ENCODE measurements at regions not wholly inside any gene's neighbourhood (a gene's known extent, or its start where the extent isn't known, plus 50 kb on each side); places are given as distances from the start of the nearest gene placed in this dataset.

- FAIRE-seq (no peak), DNase-seq (ENCODE audit: low read depth) (no peak)
- no peak overlapping the region for H3K27ac Mint-ChIP-seq (ENCODE audit: unreplicated experiment)
- H3K4me3 ChIP-seq (ENCODE audit: insufficient read depth, low read depth, low read length): no peak overlapping the region
- H3K4me1 ChIP-seq (ENCODE audit: insufficient read depth, low read length): no peaks in the 10 kb centered on the region
- no peaks in the 10 kb centered on the region for H3K27me3 ChIP-seq (ENCODE audit: insufficient read depth, low read length)
- H3K9me3 ChIP-seq (ENCODE audit: insufficient read depth, low read depth, low read length): no peaks in the 10 kb centered on the region
- no peaks in the 10 kb centered on the region for H3K79me2 ChIP-seq (ENCODE audit: insufficient read depth, low read length)
- no peaks in the 10 kb centered on the region for H4K20me1 ChIP-seq (ENCODE audit: insufficient read depth, low read length)
- H3K4me3 Mint-ChIP-seq (ENCODE audit: unreplicated experiment): no peak overlapping the region
- no peaks in the 10 kb centered on the region for H3K36me3 Mint-ChIP-seq (ENCODE audit: low read depth, unreplicated experiment)
- H3K36me3 ChIP-seq (ENCODE audit: insufficient read depth, low read length): no peaks in the 10 kb centered on the region
- H3K4me2 ChIP-seq (ENCODE audit: low read length): no peak overlapping the region
- no peaks in the 10 kb centered on the region for H3K4me1 Mint-ChIP-seq (ENCODE audit: low read depth, unreplicated experiment)
- H3K27ac ChIP-seq (ENCODE audit: low read depth, low read length): no peak overlapping the region
- no peaks in the 10 kb centered on the region for H3K9me3 Mint-ChIP-seq (ENCODE audit: unreplicated experiment)
- H3K27me3 Mint-ChIP-seq (ENCODE audit: low read depth, unreplicated experiment): no peaks in the 10 kb centered on the region
- TF ChIP-seq EZH2 (IDR thresholded peaks at IDR 0.05; ENCODE audit: insufficient read depth, low read length): no peak
- no peak for TF ChIP-seq CTCF (IDR thresholded peaks at IDR 0.05; ENCODE audit: insufficient read depth, low read depth, low read length)
- H2AFZ ChIP-seq (ENCODE audit: low read depth, low read length): no peak overlapping the region
- H3K9ac ChIP-seq (ENCODE audit: low read length): no peak overlapping the region
Measured at GRCh38 chr5:52455920-52456319, 331.8 kb upstream of the ITGA1 start.

GRCh38 chr5:52457810-52458209 lies 329.9 kb upstream of the ITGA1 start:
- Mint-ChIP-seq H3K36me3 (ENCODE audit: low read depth, unreplicated experiment) (no peaks in the 10 kb centered on the region), H3K4me1 (ENCODE audit: low read depth, unreplicated experiment) (no peaks in the 10 kb centered on the region), H3K27ac (ENCODE audit: unreplicated experiment) (no peak overlapping the region), H3K4me3 (ENCODE audit: unreplicated experiment) (no peak overlapping the region), H3K27me3 (ENCODE audit: low read depth, unreplicated experiment) (no peaks in the 10 kb centered on the region), H3K9me3 (ENCODE audit: unreplicated experiment) (no peaks in the 10 kb centered on the region)
- no peaks in the 10 kb centered on the region for H3K79me2 ChIP-seq (ENCODE audit: insufficient read depth, low read length)
- no peak overlapping the region for H3K9ac ChIP-seq (ENCODE audit: low read length)
- no peaks in the 10 kb centered on the region for H3K9me3 ChIP-seq (ENCODE audit: insufficient read depth, low read depth, low read length)
- TF ChIP-seq CTCF (IDR thresholded peaks at IDR 0.05; ENCODE audit: insufficient read depth, low read depth, low read length): no peak
- no peak overlapping the region for H3K27ac ChIP-seq (ENCODE audit: low read depth, low read length)
- DNase-seq (ENCODE audit: low read depth) (no peak), FAIRE-seq (no peak)
- H4K20me1 ChIP-seq (ENCODE audit: insufficient read depth, low read length): no peaks in the 10 kb centered on the region
- no peaks in the 10 kb centered on the region for H3K27me3 ChIP-seq (ENCODE audit: insufficient read depth, low read length)
- H3K4me1 ChIP-seq (ENCODE audit: insufficient read depth, low read length): no peaks in the 10 kb centered on the region
- H2AFZ ChIP-seq (ENCODE audit: low read depth, low read length): no peak overlapping the region
- H3K36me3 ChIP-seq (ENCODE audit: insufficient read depth, low read length): no peaks in the 10 kb centered on the region
- no peak overlapping the region for H3K4me2 ChIP-seq (ENCODE audit: low read length)
- H3K4me3 ChIP-seq (ENCODE audit: insufficient read depth, low read depth, low read length): no peak overlapping the region

- no peak for TF ChIP-seq CTCF (IDR thresholded peaks at IDR 0.05; ENCODE audit: insufficient read depth, low read depth, low read length)
- TF ChIP-seq EZH2 (IDR thresholded peaks at IDR 0.05; ENCODE audit: insufficient read depth, low read length): no peak
- no peaks in the 10 kb centered on the region for H4K20me1 ChIP-seq (ENCODE audit: insufficient read depth, low read length)
- H3K4me1 ChIP-seq (ENCODE audit: insufficient read depth, low read length): no peaks in the 10 kb centered on the region
- no peak for DNase-seq (ENCODE audit: low read depth)
- no peak overlapping the region for H3K27ac ChIP-seq (ENCODE audit: low read depth, low read length)
- H3K9ac ChIP-seq (ENCODE audit: low read length): no peak overlapping the region
- no peaks in the 10 kb centered on the region for H3K36me3 ChIP-seq (ENCODE audit: insufficient read depth, low read length)
- H3K79me2 ChIP-seq (ENCODE audit: insufficient read depth, low read length): no peaks in the 10 kb centered on the region
- H3K4me2 ChIP-seq (ENCODE audit: low read length): no peak overlapping the region
- H3K9me3 ChIP-seq (ENCODE audit: insufficient read depth, low read depth, low read length): no peaks in the 10 kb centered on the region
- H2AFZ ChIP-seq (ENCODE audit: low read depth, low read length): no peak overlapping the region
- Mint-ChIP-seq H3K27me3 (ENCODE audit: low read depth, unreplicated experiment) (no peaks in the 10 kb centered on the region), H3K4me3 (ENCODE audit: unreplicated experiment) (no peak overlapping the region), H3K9me3 (ENCODE audit: unreplicated experiment) (no peaks in the 10 kb centered on the region), H3K36me3 (ENCODE audit: low read depth, unreplicated experiment) (no peaks in the 10 kb centered on the region), H3K27ac (ENCODE audit: unreplicated experiment) (no peak overlapping the region), H3K4me1 (ENCODE audit: low read depth, unreplicated experiment) (peaks cover 1% of the 10 kb centered on the region)
- FAIRE-seq: no peak
- no peak overlapping the region for H3K4me3 ChIP-seq (ENCODE audit: insufficient read depth, low read depth, low read length)
- no peaks in the 10 kb centered on the region for H3K27me3 ChIP-seq (ENCODE audit: insufficient read depth, low read length)
Measured at GRCh38 chr5:52466113-52466512, 321.6 kb upstream of the ITGA1 start.
